HCT116 (cell line): ENCODE measurements at regions not wholly inside any gene's neighbourhood (a gene's known extent, or its start where the extent isn't known, plus 50 kb on each side); places are given as distances from the start of the nearest gene placed in this dataset.

Experiments
- EZH2 ChIP-seq: fragments of 200-600 bp; sonication (generic); IDR thresholded peaks from 2 replicates; pipeline ENCODE4 v1.6.1; 2017; ENCODE audit warnings: antibody characterized with exemption, mixed run types
- TF ChIP-seq, protein P1 (sequence below): IDR thresholded peaks from 2 replicates; pipeline ENCODE4 v1.6.1; 2012; ENCODE audit warnings: low read depth

DNA sequence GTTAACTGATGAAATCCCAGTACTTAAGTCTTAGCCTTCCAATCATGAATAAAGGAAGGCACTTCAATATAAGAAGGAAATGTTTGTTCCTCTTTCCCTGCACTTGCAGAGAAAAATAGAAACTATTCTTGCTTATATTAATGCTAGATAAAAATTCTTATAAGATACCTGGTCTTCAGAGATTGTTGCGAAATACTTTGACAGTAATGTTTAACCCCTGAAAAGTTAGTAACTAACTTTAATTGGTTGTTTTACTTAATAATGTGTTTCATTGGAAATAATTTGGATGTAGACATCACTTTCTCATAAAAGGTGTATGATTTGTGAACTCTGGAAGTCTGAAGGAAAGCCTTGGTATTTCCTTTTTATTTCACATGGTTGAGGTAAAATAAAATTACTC is 294.2 kb upstream of the SYNCRIP start:
- TF ChIP-seq, protein P1, sequence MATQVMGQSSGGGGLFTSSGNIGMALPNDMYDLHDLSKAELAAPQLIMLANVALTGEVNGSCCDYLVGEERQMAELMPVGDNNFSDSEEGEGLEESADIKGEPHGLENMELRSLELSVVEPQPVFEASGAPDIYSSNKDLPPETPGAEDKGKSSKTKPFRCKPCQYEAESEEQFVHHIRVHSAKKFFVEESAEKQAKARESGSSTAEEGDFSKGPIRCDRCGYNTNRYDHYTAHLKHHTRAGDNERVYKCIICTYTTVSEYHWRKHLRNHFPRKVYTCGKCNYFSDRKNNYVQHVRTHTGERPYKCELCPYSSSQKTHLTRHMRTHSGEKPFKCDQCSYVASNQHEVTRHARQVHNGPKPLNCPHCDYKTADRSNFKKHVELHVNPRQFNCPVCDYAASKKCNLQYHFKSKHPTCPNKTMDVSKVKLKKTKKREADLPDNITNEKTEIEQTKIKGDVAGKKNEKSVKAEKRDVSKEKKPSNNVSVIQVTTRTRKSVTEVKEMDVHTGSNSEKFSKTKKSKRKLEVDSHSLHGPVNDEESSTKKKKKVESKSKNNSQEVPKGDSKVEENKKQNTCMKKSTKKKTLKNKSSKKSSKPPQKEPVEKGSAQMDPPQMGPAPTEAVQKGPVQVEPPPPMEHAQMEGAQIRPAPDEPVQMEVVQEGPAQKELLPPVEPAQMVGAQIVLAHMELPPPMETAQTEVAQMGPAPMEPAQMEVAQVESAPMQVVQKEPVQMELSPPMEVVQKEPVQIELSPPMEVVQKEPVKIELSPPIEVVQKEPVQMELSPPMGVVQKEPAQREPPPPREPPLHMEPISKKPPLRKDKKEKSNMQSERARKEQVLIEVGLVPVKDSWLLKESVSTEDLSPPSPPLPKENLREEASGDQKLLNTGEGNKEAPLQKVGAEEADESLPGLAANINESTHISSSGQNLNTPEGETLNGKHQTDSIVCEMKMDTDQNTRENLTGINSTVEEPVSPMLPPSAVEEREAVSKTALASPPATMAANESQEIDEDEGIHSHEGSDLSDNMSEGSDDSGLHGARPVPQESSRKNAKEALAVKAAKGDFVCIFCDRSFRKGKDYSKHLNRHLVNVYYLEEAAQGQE: no peak
- TF ChIP-seq EZH2: no peak
